Loucy (cell line): ENCODE measurements at regions not wholly inside any gene's neighbourhood (a gene's known extent, or its start where the extent isn't known, plus 50 kb on each side); places are given as distances from the start of the nearest gene placed in this dataset.

Source experiments
- H2AFZ ChIP-seq: fragments of 200-600 bp; sonication (generic); 2 replicates; pipeline ENCODE4 v1.6.0; 2016; ENCODE audit warnings: antibody characterized with exemption, mild to moderate bottlenecking, low read length, moderate library complexity
- H3F3A ChIP-seq: fragments of 200-600 bp; 2 replicates; pipeline ENCODE4 v1.6.0; 2016; ENCODE audit warnings: antibody characterized with exemption, low read depth, mild to moderate bottlenecking
- H3K27me3 ChIP-seq: fragments of 200-600 bp; sonication (generic); 2 replicates; pipeline ENCODE4 v1.6.1; 2014; ENCODE audit warnings: low read length, mild to moderate bottlenecking; ENCODE audit not compliant: insufficient read depth, poor library complexity, severe bottlenecking
- H3K36me3 ChIP-seq: fragments of 200-600 bp; sonication (generic); 2 replicates; pipeline ENCODE4 v1.6.1; 2016; ENCODE audit warnings: low read length; ENCODE audit not compliant: insufficient read depth
- H3K4me1 ChIP-seq: fragments of 200-600 bp; sonication (generic); 2 replicates; pipeline ENCODE4 v1.5.1; 2014; ENCODE audit warnings: low read length, mild to moderate bottlenecking; ENCODE audit not compliant: insufficient read depth, poor library complexity, severe bottlenecking
- H3K4me2 ChIP-seq: fragments of 200-600 bp; sonication (generic); 2 replicates; pipeline ENCODE4 v1.6.0; 2014; ENCODE audit warnings: antibody characterized with exemption, low read length, low read depth, mild to moderate bottlenecking; ENCODE audit not compliant: poor library complexity, severe bottlenecking
- H3K4me3 ChIP-seq: fragments of 200-600 bp; sonication (generic); 2 replicates; pipeline ENCODE4 v1.5.1; 2014; ENCODE audit warnings: low read length, mild to moderate bottlenecking, mixed read lengths; ENCODE audit not compliant: poor library complexity, severe bottlenecking
- H3K79me2 ChIP-seq: fragments of 200-600 bp; sonication (generic); 2 replicates; pipeline ENCODE4 v1.6.1; 2014; ENCODE audit warnings: low read length; ENCODE audit not compliant: insufficient read depth
- H3K9ac ChIP-seq: fragments of 200-600 bp; sonication (generic); 2 replicates; pipeline ENCODE4 v1.6.0; 2014; ENCODE audit warnings: mild to moderate bottlenecking, low read depth, low read length, moderate library complexity; ENCODE audit not compliant: poor library complexity, severe bottlenecking
- H3K9me2 ChIP-seq: fragments of 200-600 bp; sonication (generic); replicated peaks from 2 replicates; pipeline ENCODE4 v1.6.1; 2016; ENCODE audit warnings: low read depth, low read length, mixed read lengths
- H3K9me3 ChIP-seq: fragments of 200-600 bp; sonication (generic); 2 replicates; pipeline ENCODE4 v1.6.1; 2014; ENCODE audit warnings: mild to moderate bottlenecking, antibody characterized with exemption, low read length, low read depth; ENCODE audit not compliant: insufficient read depth
- H4K20me1 ChIP-seq: fragments of 200-600 bp; sonication (generic); 2 replicates; pipeline ENCODE4 v1.6.0; 2014; ENCODE audit warnings: antibody characterized with exemption, low read length, mild to moderate bottlenecking; ENCODE audit not compliant: insufficient read depth, poor library complexity, severe bottlenecking
- EZH2phosphoT487 ChIP-seq: fragments of 200-600 bp; IDR thresholded peaks from 2 replicates; pipeline ENCODE4 v1.6.1; 2018; ENCODE audit warnings: antibody characterized with exemption, mild to moderate bottlenecking, moderate library complexity, borderline replicate concordance
- TF ChIP-seq, protein P1 (sequence below): fragments of 200-600 bp; sonication (generic); conservative IDR thresholded peaks from 2 replicates; pipeline ENCODE4 v1.5.1; 2014; ENCODE audit warnings: mild to moderate bottlenecking, antibody characterized with exemption, low read length

DNA sequence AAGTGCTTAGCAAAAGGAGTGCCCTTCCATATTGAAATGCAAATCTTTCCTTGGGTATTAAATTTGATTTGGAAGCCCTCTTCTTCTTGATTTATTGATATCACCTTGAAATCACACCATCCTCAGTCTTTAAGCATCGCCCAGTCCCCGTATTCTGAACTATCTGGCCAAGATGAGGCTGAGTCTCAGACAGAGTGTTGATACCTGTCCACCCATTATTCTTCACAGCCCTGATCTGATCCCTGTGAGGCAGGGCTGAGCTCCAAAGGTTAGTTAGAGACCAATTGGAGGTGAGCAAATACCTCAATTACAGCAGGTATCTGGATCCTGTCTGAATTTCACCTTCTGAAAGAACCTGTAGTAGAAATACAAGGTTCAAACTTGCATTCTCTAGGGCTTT lies 326.3 kb downstream of the FAT3 start:
- Histone ChIP-seq H3K4me3 (no peak overlapping the region), H3K36me3 (no peaks in the 10 kb centered on the region), H3K9me2 (no peaks in the 10 kb centered on the region), H4K20me1 (no peaks in the 10 kb centered on the region), H2AFZ (no peak overlapping the region), H3F3A (no peaks in the 10 kb centered on the region), H3K9ac (no peak overlapping the region), H3K79me2 (no peaks in the 10 kb centered on the region), H3K27me3 (no peaks in the 10 kb centered on the region), H3K4me2 (no peak overlapping the region), H3K4me1 (no peaks in the 10 kb centered on the region), H3K9me3 (no peaks in the 10 kb centered on the region)
- TF ChIP-seq EZH2phosphoT487 = no peak
- TF ChIP-seq, protein P1, sequence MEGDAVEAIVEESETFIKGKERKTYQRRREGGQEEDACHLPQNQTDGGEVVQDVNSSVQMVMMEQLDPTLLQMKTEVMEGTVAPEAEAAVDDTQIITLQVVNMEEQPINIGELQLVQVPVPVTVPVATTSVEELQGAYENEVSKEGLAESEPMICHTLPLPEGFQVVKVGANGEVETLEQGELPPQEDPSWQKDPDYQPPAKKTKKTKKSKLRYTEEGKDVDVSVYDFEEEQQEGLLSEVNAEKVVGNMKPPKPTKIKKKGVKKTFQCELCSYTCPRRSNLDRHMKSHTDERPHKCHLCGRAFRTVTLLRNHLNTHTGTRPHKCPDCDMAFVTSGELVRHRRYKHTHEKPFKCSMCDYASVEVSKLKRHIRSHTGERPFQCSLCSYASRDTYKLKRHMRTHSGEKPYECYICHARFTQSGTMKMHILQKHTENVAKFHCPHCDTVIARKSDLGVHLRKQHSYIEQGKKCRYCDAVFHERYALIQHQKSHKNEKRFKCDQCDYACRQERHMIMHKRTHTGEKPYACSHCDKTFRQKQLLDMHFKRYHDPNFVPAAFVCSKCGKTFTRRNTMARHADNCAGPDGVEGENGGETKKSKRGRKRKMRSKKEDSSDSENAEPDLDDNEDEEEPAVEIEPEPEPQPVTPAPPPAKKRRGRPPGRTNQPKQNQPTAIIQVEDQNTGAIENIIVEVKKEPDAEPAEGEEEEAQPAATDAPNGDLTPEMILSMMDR = no peak

DNA sequence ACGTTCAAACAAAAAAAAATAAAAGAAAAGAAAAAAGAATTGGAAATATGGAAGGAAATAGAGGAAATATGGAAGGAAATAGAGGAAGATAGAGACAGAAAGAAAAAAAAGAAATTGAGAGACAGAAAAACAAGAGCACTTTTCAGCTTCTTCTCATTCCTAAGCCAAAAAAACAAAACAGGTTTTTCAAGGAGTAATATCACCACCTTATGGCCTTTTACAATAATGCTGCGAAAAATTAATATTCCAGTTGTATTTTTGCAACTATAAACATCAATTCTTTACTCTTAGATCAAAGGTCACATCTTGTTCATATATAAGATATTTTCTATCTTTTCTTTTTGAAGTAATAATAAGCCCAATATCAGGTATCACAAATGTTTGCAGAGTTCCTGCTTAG lies 328.3 kb downstream of the FAT3 start:
- H3F3A ChIP-seq = no peaks in the 10 kb centered on the region
- H3K4me2 ChIP-seq = no peak overlapping the region
- H2AFZ ChIP-seq = no peak overlapping the region
- no peak overlapping the region for H3K4me3 ChIP-seq
- no peaks in the 10 kb centered on the region for H3K9me2 ChIP-seq
- H3K9ac ChIP-seq = no peak overlapping the region
- no peaks in the 10 kb centered on the region for H3K4me1 ChIP-seq
- no peaks in the 10 kb centered on the region for H3K36me3 ChIP-seq
- H4K20me1 ChIP-seq = no peaks in the 10 kb centered on the region
- TF ChIP-seq EZH2phosphoT487 = no peak
- TF ChIP-seq, protein P1 = peak; percentile 71
- H3K79me2 ChIP-seq = no peaks in the 10 kb centered on the region
- H3K27me3 ChIP-seq = no peaks in the 10 kb centered on the region
- H3K9me3 ChIP-seq = no peaks in the 10 kb centered on the region

DNA sequence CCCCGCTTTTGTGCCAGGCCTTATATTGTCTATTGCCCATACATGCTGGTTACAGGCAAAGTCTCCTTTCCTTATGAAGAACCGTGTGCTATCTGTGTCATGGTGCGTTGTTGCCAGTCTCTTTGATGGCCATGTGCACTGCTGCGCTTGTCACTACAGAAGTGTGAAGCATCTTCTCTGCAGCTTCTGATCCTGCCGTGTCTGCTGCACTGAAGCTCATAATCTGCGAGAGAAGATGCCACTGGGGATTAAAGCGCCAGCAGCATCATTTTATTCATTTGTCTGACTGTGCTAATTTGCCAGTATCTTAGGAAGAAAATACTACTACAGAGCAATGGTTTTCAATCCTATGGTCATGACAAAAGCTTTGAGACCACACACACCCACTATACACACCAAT lies 330.1 kb downstream of the FAT3 start:
- H3K79me2 ChIP-seq = no peaks in the 10 kb centered on the region
- H3F3A ChIP-seq = no peaks in the 10 kb centered on the region
- no peak overlapping the region for H3K4me2 ChIP-seq
- H3K9ac ChIP-seq = no peak overlapping the region
- H3K4me3 ChIP-seq = no peak overlapping the region
- H3K36me3 ChIP-seq = no peaks in the 10 kb centered on the region
- H3K9me3 ChIP-seq = no peaks in the 10 kb centered on the region
- no peaks in the 10 kb centered on the region for H3K4me1 ChIP-seq
- H4K20me1 ChIP-seq = no peaks in the 10 kb centered on the region
- TF ChIP-seq, protein P1 = no peak
- no peak for TF ChIP-seq EZH2phosphoT487
- no peak overlapping the region for H2AFZ ChIP-seq
- no peaks in the 10 kb centered on the region for H3K27me3 ChIP-seq
- no peaks in the 10 kb centered on the region for H3K9me2 ChIP-seq
